ENCODE measurements at regions not wholly inside any gene's neighbourhood (a gene's known extent, or its start where the extent isn't known, plus 50 kb on each side); places are given as distances from the start of the nearest gene placed in this dataset.
A peak's percentile ranks its signal among the peaks of the same experiment; 100 is the strongest.

GRCh38 chr13:76764916-76765315 is 121.3 kb downstream of the KCTD12 start:
- Histone ChIP-seq H3K4me3 (no peak overlapping the region), H3K27me3 (no peaks in the 10 kb centered on the region), H3K36me3 (no peaks in the 10 kb centered on the region), H3K27ac (peak overlapping the region in 3 of 4 donors; percentile 7 to 37 (median 35)), H3K9me3 (no peaks in the 10 kb centered on the region), H3K4me1 (peaks cover 0 to 14% (median 0%) of the 10 kb centered on the region in 3 donors)
- no peak for ATAC-seq
- WGBS, 2 donors (ENCODE audit: low coverage in 1 of 2) = 100% methylated on average over 1 of the region's 1 CpG; no CpG with 5 or more reads in 1 of the 2 donors
- TF ChIP-seq EP300 (IDR thresholded peaks at IDR 0.05) = no peak
- TF ChIP-seq POLR2AphosphoS5 (IDR thresholded peaks at IDR 0.05) = no peak
- no peak for TF ChIP-seq CTCF (IDR thresholded peaks at IDR 0.05)
- no peak for TF ChIP-seq POLR2A (IDR thresholded peaks at IDR 0.05)

GRCh38 chr13:76764429-76764828 is 121.8 kb downstream of the KCTD12 start:
- Histone ChIP-seq H3K27me3 (no peaks in the 10 kb centered on the region), H3K4me1 (peaks cover 0 to 14% (median 0%) of the 10 kb centered on the region in 3 donors), H3K9me3 (no peaks in the 10 kb centered on the region), H3K4me3 (no peak overlapping the region), H3K27ac (peak overlapping the region in 3 of 4 donors; percentile 7 to 37 (median 35)), H3K36me3 (no peaks in the 10 kb centered on the region)
- TF ChIP-seq POLR2AphosphoS5 (IDR thresholded peaks at IDR 0.05) (no peak), EP300 (IDR thresholded peaks at IDR 0.05) (no peak), CTCF (IDR thresholded peaks at IDR 0.05) (no peak), POLR2A (IDR thresholded peaks at IDR 0.05) (no peak)
- WGBS, 2 donors (ENCODE audit: low coverage in 1 of 2) = no CpG with 5 or more reads among the region's 1 CpG
- peak; percentile 92 for ATAC-seq

DNA sequence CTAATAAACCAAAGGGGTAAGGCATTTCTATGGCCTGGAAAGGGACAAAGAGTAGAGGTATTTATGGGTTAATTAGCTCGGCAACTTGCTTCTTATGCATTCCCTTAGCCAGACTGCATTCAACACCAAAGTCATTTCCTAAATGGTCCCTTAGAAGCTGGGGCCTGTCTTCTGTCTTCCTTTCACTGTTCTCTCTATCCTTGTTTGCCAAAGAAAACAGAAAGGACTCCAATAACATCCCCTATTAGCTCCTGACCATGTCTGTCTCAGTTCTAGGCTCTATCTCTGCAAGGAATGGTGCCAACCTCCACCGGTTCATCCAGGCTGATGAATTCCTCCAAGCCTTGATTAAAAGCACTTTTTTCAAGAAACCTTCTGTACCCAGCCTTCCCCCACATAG is 123.5 kb downstream of the KCTD12 start:
- peaks cover 0 to 14% (median 0%) of the 10 kb centered on the region in 3 donors for H3K4me1 ChIP-seq
- no peaks in the 10 kb centered on the region for H3K27me3 ChIP-seq
- no peaks in the 10 kb centered on the region for H3K36me3 ChIP-seq
- H3K9me3 ChIP-seq = no peaks in the 10 kb centered on the region
- H3K4me3 ChIP-seq = no peak overlapping the region
- TF ChIP-seq POLR2A (IDR thresholded peaks at IDR 0.05) (no peak), POLR2AphosphoS5 (IDR thresholded peaks at IDR 0.05) (no peak), EP300 (IDR thresholded peaks at IDR 0.05) (no peak), CTCF (IDR thresholded peaks at IDR 0.05) (no peak)
- no peak for ATAC-seq
- H3K27ac ChIP-seq = peak overlapping the region in 1 of 4 donors; percentile 6
- 29 to 44% methylated on average over 2 of the region's 2 CpGs for WGBS, 2 donors (ENCODE audit: low coverage in 1 of 2)

GRCh38 chr13:76759877-76760276 is 126.3 kb downstream of the KCTD12 start:
- no peaks in the 10 kb centered on the region for H3K27me3 ChIP-seq
- H3K9me3 ChIP-seq = no peaks in the 10 kb centered on the region
- TF ChIP-seq CTCF (IDR thresholded peaks at IDR 0.05) (no peak), POLR2AphosphoS5 (IDR thresholded peaks at IDR 0.05) (no peak), POLR2A (IDR thresholded peaks at IDR 0.05) (no peak), EP300 (IDR thresholded peaks at IDR 0.05) (no peak)
- H3K4me1 ChIP-seq = peaks cover 0 to 8% (median 0%) of the 10 kb centered on the region in 3 donors
- no peak overlapping the region for H3K27ac ChIP-seq
- 100% methylated on average over 1 of the region's 1 CpG for WGBS, 2 donors (ENCODE audit: low coverage in 1 of 2)
- no peaks in the 10 kb centered on the region for H3K36me3 ChIP-seq
- no peak for ATAC-seq
- no peak overlapping the region for H3K4me3 ChIP-seq

DNA sequence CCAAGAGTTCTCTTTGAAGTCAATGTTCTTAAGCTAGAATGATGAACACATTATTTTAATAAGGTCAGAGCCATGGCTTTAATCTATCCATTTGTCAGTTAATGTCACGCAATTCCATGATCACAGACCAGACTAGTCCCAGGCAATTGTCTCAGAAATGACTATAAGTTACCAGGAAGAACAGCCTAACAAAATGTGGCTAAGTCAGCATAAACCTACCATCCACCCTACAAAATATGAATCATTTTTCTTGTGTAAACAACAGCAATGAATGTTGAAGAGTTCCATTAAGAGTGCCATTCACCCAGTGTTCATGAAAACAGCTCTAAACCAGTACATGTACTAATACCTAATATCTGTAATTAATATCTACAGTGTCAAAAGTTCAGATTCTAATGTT is 127.5 kb downstream of the KCTD12 start:
- no peak for ATAC-seq
- TF ChIP-seq POLR2AphosphoS5 (IDR thresholded peaks at IDR 0.05) = no peak
- Histone ChIP-seq H3K4me1 (peaks cover 0 to 6% (median 0%) of the 10 kb centered on the region in 3 donors), H3K27ac (no peak overlapping the region), H3K36me3 (no peaks in the 10 kb centered on the region), H3K9me3 (no peaks in the 10 kb centered on the region), H3K27me3 (no peaks in the 10 kb centered on the region), H3K4me3 (no peak overlapping the region)
- WGBS, 2 donors (ENCODE audit: low coverage in 1 of 2) = 94 to 100% methylated on average over 1 of the region's 1 CpG
